ENCODE measurements at regions not wholly inside any gene's neighbourhood (a gene's known extent, or its start where the extent isn't known, plus 50 kb on each side); places are given as distances from the start of the nearest gene placed in this dataset.

DNA sequence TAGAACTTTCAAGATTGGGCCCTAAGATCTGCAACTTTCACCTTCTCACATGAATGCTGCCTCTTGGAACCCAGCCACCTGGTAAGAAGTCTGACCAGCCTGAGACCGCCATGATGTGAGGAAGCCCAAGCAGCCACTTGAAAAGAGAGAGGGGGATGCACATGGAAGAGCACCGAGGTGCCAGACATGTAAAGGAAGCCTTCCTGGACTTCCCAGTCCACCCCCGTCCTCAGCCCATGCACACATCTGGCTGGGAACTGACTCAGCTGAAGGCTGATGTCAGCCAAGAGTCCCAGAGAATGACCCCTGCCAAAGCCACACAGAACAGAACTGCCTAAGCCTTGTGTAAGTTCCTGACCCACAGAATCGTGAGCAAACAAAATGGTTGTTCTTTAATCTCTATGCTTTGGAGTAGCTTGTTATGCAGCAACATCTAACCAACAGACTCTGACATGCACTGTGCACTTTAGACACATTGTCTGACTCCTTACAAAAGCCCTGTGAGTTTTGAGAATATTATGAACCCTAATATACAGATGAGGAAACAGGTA is 86.7 kb downstream of the RMI2 start (continued):
- TF ChIP-seq NCOA2 (CRISPR knock-in tag; IDR thresholded peaks at IDR 0.05) (peak; percentile 37; the same call in 1 of the 2 replicates), SOX13 (IDR thresholded peaks at IDR 0.05) (no peak), SOX13 (CRISPR knock-in tag; conservative IDR thresholded peaks at IDR 0.05 in 1 of 2, IDR thresholded peaks at IDR 0.05 in 1 of 2) (peak in 1 of 2 experiments; percentile 71; a peak in 2 of 4 replicates), BCLAF1 (IDR thresholded peaks at IDR 0.05) (no peak), GABPB1 (CRISPR knock-in tag; IDR thresholded peaks at IDR 0.05) (no peak), TP53 (CRISPR knock-in tag; conservative IDR thresholded peaks at IDR 0.05) (no peak), ZNF136 (CRISPR knock-in tag; IDR thresholded peaks at IDR 0.05; ENCODE audit: low read depth) (0 out of 2 replicates have a peak, but pooled peaks have one; percentile 54), IKZF4 (CRISPR knock-in tag; IDR thresholded peaks at IDR 0.05; ENCODE audit: borderline replicate concordance, low read depth, not compliant biosample characterization) (no peak), NR2F6 (IDR thresholded peaks at IDR 0.05) (peak; percentile 66), NR2F6 (CRISPR knock-in tag; IDR thresholded peaks at IDR 0.05) (peak; percentile 87), KLF12 (CRISPR knock-in tag; IDR thresholded peaks at IDR 0.05; ENCODE audit: borderline replicate concordance) (no peak), EP300 (IDR thresholded peaks at IDR 0.05; ENCODE audit: low read depth in 2 of 2, low read length in 2 of 2) (peak in 1 of 2 experiments; percentile 49; a peak in 1 of 4 replicates), EP300 (CRISPR knock-in tag; IDR thresholded peaks at IDR 0.05; ENCODE audit: borderline replicate concordance) (no peak), KDM4B (CRISPR knock-in tag; IDR thresholded peaks at IDR 0.05) (no peak), CENPT (CRISPR knock-in tag; IDR thresholded peaks at IDR 0.05; ENCODE audit: low read depth) (no peak), CBX5 (CRISPR knock-in tag; IDR thresholded peaks at IDR 0.05; ENCODE audit: borderline replicate concordance) (no peak), NR0B2 (CRISPR knock-in tag; IDR thresholded peaks at IDR 0.05) (no peak), ZNF644 (CRISPR knock-in tag; IDR thresholded peaks at IDR 0.05; ENCODE audit: low read depth) (0 out of 2 replicates have a peak, but pooled peaks have one; percentile 60), ZNF781 (CRISPR knock-in tag; IDR thresholded peaks at IDR 0.05; ENCODE audit: borderline replicate concordance, not compliant biosample characterization) (no peak), SOX6 (IDR thresholded peaks at IDR 0.05) (no peak), SOX6 (CRISPR knock-in tag; IDR thresholded peaks at IDR 0.05) (peak; percentile 61), KLF16 (CRISPR knock-in tag; IDR thresholded peaks at IDR 0.05) (no peak)
- TF ChIP-seq, protein P1, sequence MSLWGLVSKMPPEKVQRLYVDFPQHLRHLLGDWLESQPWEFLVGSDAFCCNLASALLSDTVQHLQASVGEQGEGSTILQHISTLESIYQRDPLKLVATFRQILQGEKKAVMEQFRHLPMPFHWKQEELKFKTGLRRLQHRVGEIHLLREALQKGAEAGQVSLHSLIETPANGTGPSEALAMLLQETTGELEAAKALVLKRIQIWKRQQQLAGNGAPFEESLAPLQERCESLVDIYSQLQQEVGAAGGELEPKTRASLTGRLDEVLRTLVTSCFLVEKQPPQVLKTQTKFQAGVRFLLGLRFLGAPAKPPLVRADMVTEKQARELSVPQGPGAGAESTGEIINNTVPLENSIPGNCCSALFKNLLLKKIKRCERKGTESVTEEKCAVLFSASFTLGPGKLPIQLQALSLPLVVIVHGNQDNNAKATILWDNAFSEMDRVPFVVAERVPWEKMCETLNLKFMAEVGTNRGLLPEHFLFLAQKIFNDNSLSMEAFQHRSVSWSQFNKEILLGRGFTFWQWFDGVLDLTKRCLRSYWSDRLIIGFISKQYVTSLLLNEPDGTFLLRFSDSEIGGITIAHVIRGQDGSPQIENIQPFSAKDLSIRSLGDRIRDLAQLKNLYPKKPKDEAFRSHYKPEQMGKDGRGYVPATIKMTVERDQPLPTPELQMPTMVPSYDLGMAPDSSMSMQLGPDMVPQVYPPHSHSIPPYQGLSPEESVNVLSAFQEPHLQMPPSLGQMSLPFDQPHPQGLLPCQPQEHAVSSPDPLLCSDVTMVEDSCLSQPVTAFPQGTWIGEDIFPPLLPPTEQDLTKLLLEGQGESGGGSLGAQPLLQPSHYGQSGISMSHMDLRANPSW (CRISPR knock-in tag; IDR thresholded peaks at IDR 0.05; ENCODE audit: borderline replicate concordance), result no peak
- TF ChIP-seq, protein P2, sequence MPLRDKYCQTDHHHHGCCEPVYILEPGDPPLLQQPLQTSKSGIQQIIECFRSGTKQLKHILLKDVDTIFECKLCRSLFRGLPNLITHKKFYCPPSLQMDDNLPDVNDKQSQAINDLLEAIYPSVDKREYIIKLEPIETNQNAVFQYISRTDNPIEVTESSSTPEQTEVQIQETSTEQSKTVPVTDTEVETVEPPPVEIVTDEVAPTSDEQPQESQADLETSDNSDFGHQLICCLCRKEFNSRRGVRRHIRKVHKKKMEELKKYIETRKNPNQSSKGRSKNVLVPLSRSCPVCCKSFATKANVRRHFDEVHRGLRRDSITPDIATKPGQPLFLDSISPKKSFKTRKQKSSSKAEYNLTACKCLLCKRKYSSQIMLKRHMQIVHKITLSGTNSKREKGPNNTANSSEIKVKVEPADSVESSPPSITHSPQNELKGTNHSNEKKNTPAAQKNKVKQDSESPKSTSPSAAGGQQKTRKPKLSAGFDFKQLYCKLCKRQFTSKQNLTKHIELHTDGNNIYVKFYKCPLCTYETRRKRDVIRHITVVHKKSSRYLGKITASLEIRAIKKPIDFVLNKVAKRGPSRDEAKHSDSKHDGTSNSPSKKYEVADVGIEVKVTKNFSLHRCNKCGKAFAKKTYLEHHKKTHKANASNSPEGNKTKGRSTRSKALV (CRISPR knock-in tag; IDR thresholded peaks at IDR 0.05), result no peak

Data from HepG2 (cell line).